Stimulated activated CD4-positive, alpha-beta T cell treated with anti-CD3 and anti-CD28 coated beads, TNF-alpha, amount 100 ng/mL, for 1 hour (primary cell): ENCODE measurements at regions not wholly inside any gene's neighbourhood (a gene's known extent, or its start where the extent isn't known, plus 50 kb on each side); places are given as distances from the start of the nearest gene placed in this dataset.

Experiments
- DNase-seq, 3 donors: peaks; one replicate each; pipeline ENCODE4 v3.0.0-alpha.2; 2020; ENCODE audit warnings: low read depth in 3 of 3, low spot score in 1 of 3

DNA sequence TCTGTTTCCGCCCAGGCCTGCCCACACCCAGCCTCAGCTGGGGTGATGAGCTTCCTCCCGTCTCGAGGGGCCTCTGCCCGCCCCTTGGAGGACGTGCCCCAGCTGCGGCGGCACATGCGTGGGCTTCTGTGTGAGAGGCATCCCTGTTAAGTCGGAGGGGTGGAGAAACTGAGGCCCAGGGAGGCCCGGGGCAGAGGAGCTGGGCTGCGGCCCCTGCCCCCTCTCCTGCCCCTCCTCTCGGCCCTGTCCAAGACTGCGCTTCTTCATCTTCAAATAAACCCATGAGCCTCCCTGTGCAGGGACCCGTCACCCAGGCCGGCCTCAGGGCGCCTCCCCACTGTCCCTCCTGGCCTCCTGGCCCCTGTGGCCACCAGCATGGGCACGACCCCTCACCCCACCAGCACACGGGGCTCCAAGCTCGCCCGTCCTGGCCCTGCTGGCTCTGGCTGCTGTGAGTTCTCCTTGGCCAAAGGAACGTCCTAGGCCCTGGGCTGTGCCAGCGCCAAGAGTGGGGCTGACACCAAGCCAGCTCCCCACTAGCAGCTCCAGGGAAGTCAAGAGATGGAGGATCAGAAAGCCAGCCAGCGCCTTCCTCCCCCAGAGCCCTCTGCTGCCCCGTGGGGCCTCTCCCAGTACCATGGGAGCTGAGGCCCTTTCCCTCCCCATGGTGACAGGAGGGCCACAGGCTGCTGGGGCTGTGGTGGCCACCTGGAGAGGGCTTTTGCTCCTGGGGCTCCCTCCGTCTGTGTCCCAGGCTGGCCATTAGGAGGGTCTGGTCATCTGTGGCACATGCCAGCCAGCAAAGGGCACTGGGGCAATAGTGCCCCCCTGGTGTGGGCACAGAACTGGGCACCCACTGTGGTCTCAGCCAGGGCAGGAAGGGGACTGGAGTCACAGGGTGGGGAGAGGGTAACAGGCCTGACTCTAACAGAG is 180.4 kb downstream of the KIF26A start:
- no peak for DNase-seq

DNA sequence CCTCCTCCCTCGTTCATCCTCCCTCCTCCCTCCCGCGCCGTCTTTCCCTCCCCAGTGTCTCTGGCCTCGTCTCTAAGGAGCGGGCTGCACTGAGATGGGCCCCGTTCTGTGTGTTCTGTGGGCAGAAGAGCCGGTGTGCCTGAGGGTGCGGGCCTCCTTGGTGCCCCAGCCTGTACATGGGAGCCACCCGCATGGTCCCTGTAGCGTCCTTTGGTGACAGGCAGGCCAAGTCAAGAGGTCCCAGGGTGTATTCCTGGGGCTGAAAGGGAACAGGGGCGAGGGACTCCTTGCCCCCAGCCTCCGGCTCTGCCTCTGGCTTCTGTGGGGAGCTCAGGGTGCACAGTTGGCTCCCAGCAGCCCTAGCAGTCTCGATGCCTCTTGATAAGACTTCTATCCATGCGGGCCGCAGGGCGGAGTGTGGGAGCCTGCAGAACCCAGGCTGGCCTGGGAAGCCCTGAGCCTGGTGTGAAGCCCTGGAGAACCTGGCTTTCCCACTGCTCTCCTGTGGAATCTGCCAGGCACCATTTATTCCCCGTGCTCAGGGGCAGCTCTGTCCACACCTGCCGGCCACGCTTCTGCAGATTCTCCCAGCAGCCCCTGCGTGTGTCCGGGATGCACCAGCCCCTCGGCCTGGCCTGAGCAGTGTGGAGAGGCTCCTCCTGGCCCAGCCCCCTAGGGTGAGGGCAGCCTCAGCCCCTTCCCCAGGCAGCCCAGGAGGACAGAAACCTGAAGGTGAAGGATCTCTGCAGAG is 181.3 kb downstream of the KIF26A start:
- DNase-seq, result no peak

GRCh38 chr14:104320611-104321086 is 182.3 kb downstream of the KIF26A start:
- no peak for DNase-seq

GRCh38 chr14:104321088-104321801 is 182.9 kb downstream of the KIF26A start:
- DNase-seq, result no peak

GRCh38 chr14:104321802-104322130 is 183.4 kb downstream of the KIF26A start:
- no peak for DNase-seq

DNA sequence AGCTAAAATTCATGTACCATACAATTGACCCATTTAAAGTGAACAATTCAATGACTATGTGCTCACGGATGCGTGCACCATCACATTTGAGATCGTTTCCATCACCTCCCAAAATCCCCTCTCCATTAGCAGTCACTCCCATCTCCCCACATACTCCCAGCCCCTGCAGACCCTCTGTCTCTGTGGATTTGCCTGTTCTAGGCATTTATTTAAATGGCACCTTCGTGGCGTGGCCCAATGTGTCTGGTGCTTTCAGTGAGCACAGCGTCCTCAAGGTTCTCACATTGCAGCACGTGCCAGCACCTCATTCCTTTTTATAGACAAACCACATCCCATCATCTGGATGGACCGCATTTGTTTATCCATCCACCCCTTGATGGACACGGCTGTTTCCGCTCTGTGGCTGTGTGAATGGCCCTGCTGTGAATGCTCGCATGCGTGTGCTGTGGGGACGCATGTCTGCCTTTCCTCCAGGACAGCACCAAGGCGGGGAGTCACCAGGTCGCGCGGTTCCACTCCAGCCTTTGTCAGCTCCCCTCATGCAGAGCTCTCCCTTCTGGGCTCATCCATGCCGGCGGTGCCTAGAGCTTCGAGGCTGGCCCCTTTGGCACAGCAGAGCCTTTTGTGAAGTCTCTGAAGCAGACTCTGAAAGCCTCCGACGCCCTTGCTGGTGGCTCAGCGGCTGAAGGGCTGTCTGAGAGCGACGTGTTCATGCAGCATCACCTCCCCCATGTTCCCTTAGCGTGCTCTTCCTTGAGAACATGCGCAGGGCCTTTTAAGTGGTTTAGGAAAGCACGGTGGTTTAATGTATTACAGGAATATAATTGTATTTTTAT is 184.4 kb downstream of the KIF26A start:
- no peak for DNase-seq

DNA sequence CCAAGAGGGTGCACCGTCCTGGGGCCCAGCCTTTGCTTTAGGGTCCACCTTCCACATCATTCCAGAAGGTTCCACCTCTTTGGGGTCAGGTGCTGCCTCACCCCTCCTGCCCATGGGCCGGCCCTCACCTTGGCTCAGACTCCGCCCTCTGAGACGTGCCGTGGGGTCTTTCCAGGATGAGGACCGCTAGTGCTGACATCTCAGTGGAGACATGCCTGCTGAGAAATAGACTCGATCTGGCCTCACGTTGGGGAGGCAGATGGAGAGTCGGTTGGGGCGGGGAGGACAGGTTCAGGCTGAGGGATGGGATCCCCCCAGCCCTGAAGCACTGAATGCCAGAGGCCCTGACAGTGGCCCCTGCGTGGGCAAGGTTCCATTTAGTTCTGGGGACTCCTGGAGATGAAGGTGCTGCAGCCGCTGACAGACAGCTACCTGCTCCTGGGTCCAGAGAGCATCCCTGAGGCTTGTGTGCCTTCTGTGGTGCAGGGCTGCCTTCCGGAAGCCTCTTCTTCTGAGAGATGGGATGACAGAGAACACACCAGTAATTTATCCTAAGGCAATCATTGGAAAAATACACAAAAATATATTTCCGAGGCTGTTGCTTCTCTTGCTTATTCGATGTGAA is 185.3 kb downstream of the KIF26A start:
- DNase-seq, result no peak

- DNase-seq, result no peak
These were observed 188.5 kb downstream of the KIF26A start for GRCh38 chr14:104326848-104327247.

- no peak for DNase-seq
These were observed 190.2 kb downstream of the KIF26A start for GRCh38 chr14:104328607-104329006.

DNA sequence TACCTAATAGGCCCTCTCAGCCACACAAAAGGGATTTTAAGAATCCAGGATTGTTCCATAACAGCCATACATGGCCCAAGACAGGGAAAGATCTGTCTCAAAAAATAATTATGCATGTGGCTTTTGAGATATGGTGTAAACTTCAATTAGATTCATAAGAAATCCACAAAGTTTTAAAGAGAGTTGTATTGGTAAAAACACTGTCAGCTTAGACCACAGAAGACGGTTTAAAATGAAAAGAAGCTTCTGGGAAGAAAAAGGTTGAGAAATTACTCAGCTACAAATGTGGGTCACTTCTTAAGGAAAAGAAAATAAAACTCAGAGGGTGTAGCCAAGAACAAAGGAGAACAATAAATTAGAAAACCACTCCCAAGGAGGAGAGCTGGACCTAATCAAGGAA is 191.4 kb downstream of the KIF26A start:
- DNase-seq, result no peak

DNA sequence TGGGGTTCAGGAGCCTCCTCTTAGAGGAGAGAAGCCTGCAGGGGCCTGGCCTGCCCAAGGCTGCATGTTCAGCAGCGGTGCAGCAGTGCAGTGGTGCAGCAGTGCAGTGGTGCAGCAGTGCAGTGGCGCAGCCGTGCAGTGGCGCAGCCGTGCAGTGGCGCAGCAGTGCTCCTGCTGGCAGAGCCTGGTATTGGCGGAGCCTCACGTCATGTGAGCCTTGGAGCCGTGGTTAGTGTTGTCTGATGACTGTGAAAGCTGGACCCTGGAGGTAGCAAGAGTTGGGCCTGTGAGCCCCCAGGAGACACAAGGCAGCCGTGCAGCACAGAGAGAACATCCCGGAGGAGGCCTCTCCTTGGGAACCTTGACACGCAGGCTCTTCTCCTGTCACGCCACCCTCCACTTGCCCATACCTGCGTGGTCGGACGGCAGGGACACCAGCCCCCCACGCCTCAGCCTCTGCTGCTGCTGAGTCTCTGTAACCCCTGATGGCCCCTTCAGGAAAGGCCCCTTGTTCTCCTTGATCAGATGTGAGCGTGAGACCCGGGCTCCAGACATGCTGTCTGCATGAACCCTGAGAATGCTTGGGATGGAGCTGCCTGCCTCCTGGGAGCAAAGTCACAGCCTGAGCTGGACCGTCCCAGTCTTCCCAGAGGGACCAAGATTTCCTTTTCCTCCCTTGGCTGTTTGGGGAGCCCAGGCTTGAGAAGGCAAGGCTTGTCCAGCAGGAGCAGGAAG is 193.7 kb downstream of the KIF26A start:
- DNase-seq, result no peak

DNA sequence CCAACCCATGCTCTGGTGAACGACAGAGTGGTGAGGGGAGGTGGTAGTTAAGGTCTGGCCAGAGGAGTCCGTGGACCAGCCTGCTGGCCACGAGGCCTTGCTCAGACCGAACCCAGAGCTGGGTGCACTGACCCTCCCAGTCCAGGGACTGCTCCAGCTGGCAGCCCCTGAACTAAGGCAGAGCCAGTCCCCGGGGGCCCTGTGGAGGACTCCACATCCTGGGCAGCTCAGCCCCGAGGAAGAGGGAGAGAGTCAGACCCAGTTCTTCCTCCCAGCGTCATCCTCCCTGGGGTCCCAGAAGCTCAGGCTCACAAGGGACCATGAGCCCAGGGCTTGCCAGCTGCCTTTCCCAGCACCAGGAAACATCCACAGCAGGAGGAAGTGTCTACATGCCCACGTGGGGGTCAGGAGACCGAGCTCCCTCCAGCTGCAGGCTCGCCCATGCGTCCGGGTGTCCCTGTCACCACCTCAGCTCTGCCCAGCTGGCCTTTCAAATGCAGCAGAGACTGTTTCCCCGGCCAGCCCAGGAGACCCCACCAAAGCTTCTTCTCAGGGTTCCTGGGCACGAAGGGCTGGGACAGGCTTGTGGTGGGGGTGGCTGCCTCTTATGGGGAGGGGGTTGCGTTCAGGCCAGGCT is 194.4 kb downstream of the KIF26A start:
- DNase-seq, result no peak

DNA sequence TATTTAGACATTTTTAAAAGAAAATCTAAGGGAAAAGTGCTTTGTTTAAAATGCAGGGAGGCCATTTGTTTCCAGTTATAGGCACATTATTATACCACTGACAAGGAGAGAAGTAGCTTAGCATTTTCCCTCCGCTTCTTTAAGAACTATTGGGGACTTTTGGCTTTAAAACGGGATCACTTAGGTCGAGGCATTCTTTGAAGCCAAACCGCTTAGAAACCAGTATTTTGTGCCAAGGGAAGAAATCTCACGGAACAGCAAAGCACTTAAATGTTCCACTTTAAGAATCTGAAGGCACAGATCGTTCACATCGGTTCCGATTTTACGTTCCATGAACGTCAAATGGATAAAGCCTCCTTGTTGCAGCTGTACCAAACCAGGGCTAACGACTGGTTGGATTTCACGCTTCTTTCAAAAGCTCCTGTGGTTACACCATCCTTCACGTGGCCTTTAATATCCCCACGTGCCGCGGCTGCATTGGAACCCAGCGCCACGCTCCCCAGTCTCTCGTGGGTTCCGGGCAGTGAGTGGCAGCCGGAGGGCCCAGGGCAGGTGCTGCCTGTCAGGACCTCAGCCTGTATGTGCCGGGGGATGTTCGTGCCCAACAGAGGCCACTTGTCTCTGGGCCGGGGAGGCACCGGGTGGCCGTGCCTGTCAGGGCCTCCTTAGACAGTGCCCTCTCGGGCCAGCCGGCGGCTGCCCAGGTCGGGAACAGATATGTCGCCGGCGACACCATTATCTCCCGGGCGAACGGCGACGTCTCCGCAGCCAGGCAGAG is 195.4 kb downstream of the KIF26A start:
- no peak for DNase-seq

- DNase-seq, result no peak
These were observed 196.2 kb downstream of the KIF26A start for GRCh38 chr14:104334424-104335161.

DNA sequence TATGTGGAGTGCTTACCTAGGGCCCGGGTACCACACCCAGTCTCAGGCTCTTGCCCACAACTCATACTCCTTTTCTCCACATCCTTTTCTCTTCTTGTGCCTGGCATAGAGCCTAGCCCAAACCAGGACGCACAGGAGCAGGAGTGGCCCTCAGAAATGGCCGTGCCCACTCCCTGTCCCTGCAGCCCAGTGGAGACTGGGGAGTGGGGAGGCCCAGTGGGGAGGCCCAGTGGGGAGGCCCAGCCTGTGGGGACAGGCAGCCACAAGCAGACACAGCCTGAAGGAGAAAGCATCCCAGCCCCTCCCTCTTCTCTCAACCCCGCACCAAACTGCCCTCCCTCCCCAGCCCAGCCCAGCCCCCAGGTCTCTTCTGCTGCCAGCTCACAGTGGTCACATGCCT is 196.8 kb downstream of the KIF26A start:
- DNase-seq, result no peak

DNA sequence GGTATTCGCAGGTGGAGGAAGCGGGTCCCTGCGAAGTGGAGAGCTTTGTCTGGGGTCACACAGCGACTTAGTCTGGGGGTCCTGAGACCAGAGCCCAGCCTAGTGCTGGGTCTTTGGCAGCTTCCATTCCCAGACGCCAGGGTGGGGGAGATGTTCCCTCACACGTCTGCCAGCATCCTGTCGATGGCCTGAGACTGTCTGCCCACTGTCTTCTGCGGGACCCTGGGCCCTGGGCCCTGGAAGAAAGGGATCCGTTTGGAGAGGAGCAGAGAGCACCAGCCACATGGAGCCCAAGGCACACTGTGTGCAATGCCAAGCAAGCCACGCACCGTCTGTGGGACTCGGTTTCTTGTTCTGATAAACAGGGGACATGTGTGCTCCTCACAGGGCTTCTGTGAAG is 197.2 kb downstream of the KIF26A start:
- no peak for DNase-seq

DNA sequence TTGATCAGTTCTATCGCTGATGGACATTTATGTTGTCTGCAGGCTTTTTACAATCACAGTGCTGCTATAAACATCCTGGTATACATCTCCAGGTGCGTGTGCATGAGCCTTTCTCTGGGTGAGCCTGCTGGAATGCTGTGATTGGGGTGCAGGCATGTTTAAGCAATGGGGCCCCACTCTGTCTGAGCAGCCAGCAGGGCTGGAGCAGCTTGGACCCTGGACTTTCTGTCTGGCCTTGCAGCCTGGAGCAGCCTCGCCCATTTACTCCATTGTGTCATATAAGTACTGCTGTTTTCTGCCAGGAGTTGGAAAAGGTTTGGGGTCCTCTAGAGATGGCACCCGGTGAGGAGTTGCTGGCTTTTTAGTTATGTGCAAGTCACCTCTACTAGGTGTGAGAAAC is 199.0 kb downstream of the KIF26A start:
- DNase-seq, result no peak

DNA sequence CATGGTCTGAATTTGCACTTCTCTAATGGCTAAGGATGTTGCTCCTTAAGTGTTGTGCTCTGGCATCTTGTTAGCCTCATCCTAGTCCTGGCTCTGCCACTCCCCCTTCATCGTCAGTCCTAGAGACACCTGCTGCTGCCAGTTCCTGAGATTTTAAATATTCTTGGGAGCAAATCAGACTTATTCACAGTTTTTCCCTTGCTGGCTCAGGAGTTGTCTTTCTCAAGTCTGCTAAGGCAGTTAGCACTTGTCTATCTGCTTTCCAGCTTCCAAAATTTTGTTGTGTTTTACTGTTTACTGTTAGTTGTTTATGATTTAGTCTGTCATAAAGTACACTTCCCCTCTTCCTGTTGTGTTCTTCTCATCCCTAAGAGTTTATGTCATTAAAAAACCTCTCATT is 201.0 kb downstream of the KIF26A start:
- DNase-seq, result no peak
